Liver (tissue), 3 donors: ENCODE measurements at regions not wholly inside any gene's neighbourhood (a gene's known extent, or its start where the extent isn't known, plus 50 kb on each side); places are given as distances from the start of the nearest gene placed in this dataset.

Experiments used
- CTCF ChIP-seq: fragments of 150-350 bp; IDR thresholded peaks from 2 replicates; pipeline ENCODE4 v1.5.1; 2017; ENCODE audit warnings: improper control_type of control experiment, low read depth, low read length; ENCODE audit not compliant: missing input control
- SP1 ChIP-seq: IDR thresholded peaks from 2 replicates; pipeline ENCODE4 v1.6.1; 2018; ENCODE audit warnings: antibody characterized with exemption, mild to moderate bottlenecking
- TAF1 ChIP-seq: conservative IDR thresholded peaks from 2 replicates; pipeline ENCODE4 v1.6.1; 2016; ENCODE audit warnings: antibody characterized with exemption, mild to moderate bottlenecking
- ZBTB33 ChIP-seq: IDR thresholded peaks from 2 replicates; pipeline ENCODE4 v1.6.1; 2016; ENCODE audit warnings: antibody characterized with exemption
- TF ChIP-seq, protein P1 (sequence below): IDR thresholded peaks from 2 replicates; pipeline ENCODE4 v1.6.1; 2016; ENCODE audit warnings: antibody characterized with exemption
- donor health status: healthy.
- donor health status: healthy.

DNA sequence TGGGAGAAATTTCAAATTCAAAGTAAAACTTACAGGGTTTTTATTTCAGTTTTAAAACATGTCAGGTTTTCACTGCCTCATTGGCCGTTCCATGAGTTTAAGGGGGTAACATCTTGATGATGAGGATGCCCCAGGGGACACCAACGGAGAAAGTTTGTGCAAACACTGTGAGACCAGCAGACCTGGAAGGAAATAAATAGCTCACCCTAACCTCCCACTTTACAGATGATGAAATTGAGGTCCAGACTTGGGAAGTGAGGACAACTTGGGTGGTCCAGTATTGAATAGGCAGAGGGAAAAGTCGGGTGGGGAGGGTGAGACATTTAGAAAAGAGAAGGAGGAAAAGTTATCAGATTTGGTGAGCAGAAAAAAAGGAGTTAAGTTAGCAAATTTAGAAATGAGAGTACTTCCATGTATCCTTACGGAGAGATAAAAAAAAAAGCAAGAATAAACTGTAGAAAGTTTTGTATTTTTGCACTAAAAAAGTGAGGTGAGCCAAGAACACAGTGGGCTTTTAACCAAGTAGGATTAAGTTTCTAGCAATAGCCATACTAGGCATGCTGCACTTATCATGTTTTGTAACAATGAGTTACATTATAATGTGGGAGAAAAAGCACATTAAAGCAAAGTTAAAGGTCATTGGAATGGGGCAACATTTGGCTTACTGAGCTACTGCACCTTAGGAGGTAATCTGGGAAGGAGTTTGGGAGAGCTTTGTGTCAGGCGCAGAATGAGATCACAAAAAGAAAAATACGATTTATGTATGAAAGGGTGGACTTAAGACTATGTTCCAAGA, 125.1 kb downstream of the GAS1 start:
- no peak for TF ChIP-seq ZBTB33
- no peak for TF ChIP-seq CTCF
- no peak for TF ChIP-seq SP1
- TF ChIP-seq, protein P1, sequence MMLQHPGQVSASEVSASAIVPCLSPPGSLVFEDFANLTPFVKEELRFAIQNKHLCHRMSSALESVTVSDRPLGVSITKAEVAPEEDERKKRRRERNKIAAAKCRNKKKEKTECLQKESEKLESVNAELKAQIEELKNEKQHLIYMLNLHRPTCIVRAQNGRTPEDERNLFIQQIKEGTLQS: no peak
- no peak for TF ChIP-seq TAF1
